GM10248 (cell line): ENCODE measurements at regions not wholly inside any gene's neighbourhood (a gene's known extent, or its start where the extent isn't known, plus 50 kb on each side); places are given as distances from the start of the nearest gene placed in this dataset.

Experiments
- CTCF ChIA-PET: fragments of 300-600 bp; sonication (Branson Sonifier 250); formaldehyde crosslinking; extraction: SDS; loops from one replicate; lab custom pipeline; 2021; ENCODE audit warnings: antibody characterized with exemption; lab: Yijun Ruan, JAX
- POLR2A ChIA-PET: fragments of 350-650 bp; sonication (Branson Sonifier 250); formaldehyde crosslinking; extraction: SDS; loops from one replicate; lab custom pipeline; 2020; ENCODE audit warnings: antibody characterized with exemption; lab: Yijun Ruan, JAX
- DNase-seq: peaks from one replicate; pipeline ENCODE4 v3.0.0; 2012; ENCODE audit errors: extremely low spot score
- TF ChIP-seq, protein P1 (sequence below): IDR thresholded peaks from 2 replicates; pipeline ENCODE4 v1.5.1; 2012; ENCODE audit warnings: mild to moderate bottlenecking, low read depth; ENCODE audit errors: extremely low read depth, missing control alignments, control extremely low read depth

DNA sequence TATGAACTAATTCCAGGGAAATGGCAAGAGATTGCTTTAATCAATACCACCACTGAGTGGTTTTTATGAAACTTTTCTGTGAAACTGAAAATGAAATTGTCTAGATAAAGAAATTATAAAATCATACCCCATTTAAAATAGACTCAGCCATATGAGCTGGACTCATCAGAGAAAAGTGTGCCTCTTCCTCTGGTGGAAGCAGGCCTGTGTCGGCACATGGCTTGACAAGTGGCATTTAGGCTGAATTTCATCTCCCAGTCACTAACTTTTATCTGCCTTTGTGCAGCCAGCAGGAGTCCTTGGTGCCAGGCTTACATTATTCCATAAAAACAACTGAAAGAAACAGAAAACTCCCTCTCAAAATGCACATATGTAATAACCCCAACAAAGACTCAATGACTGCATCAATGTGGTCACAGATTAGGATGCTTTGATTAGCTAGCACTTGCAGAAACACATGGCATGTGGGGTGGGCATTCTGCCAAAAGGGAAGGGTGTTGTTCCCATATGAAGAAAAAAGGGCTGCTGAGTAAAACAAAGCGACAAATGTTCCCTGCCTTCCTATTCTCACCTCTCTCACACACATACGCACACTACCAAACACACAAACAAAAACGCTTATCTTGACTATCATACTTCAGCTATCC, 232.3 kb downstream of the PABPC4L start:
- CTCF ChIA-PET: interaction anchor here (1.0 kb wide), 1 partner anchor 11 kb away, joined by 3 read pairs; no protein-coding TSS in a partner anchor
- POLR2A ChIA-PET: no interaction called here
- no peak for DNase-seq

DNA sequence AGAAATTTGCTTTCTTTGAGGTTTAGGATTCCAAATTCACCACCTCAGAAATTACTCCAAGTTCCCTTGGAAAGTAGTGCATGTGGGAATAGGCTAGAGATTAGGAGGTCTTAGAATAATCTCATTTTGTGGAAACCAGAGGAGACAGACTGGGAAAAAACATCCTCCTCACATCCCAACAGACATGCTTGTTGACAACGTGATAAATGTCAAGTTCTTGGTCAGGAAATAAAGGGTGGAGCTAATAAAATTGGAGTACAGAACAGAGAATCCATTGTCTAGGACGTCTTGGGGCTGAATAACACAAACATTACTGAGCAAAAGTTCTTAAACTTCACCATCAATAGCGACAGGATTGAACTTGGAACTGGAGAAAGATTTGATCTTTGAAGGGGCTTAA, 233.4 kb downstream of the PABPC4L start:
- POLR2A ChIA-PET: no interaction called here

More for the DNA sequence above, 232.3 kb downstream of the PABPC4L start:
- TF ChIP-seq, protein P1, sequence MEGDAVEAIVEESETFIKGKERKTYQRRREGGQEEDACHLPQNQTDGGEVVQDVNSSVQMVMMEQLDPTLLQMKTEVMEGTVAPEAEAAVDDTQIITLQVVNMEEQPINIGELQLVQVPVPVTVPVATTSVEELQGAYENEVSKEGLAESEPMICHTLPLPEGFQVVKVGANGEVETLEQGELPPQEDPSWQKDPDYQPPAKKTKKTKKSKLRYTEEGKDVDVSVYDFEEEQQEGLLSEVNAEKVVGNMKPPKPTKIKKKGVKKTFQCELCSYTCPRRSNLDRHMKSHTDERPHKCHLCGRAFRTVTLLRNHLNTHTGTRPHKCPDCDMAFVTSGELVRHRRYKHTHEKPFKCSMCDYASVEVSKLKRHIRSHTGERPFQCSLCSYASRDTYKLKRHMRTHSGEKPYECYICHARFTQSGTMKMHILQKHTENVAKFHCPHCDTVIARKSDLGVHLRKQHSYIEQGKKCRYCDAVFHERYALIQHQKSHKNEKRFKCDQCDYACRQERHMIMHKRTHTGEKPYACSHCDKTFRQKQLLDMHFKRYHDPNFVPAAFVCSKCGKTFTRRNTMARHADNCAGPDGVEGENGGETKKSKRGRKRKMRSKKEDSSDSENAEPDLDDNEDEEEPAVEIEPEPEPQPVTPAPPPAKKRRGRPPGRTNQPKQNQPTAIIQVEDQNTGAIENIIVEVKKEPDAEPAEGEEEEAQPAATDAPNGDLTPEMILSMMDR: no peak

DNA sequence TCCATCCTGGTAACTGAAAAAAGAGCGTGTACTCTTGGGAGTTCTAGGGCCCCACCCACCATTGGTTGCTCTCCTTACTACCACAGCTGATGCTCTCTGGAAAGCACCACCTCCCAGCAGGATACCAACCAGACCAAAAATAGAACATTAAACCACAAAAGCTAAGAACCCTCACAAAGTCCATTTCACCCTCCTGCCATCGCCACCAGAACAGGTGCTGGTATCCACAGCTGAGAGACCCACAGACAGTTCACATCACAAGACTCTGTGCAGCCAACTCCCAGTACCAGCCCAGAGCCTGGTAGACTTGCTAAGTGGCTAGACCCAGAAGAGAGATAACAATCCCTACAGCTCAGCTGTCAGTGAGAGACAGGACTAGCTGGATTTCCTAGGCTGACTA, 240.6 kb downstream of the PABPC4L start:
- ChIA-PET POLR2A (no interaction called here), CTCF (interaction anchor here (1.6 kb wide), 1 partner anchor 17 kb away, joined by 3 read pairs; no protein-coding TSS in a partner anchor)
- DNase-seq: no peak
- TF ChIP-seq, protein P1: no peak

More for the DNA sequence above, 233.4 kb downstream of the PABPC4L start:
- CTCF ChIA-PET: no interaction called here
- TF ChIP-seq, protein P1: no peak
- no peak for DNase-seq

DNA sequence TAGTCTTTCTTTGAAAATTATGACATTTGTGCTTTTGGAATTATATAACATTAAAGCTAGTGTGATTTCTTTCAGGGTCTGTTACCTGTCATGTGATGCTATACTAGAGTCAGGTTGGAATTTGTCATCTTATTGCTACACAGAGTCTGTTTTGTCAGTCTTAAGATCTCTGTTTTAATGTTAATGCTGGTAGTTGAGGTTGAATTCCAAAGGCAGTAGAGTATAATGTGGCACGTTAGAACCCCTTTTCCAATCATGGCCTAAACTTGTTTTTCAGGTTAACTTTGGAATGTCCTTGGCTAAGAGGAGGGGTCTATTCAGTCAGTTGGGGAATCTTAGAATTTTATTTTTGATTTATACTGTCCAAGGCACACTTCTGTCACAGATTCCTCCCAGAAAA, 258.5 kb downstream of the PABPC4L start:
- POLR2A ChIA-PET: no interaction called here
- no peak for DNase-seq
- CTCF ChIA-PET: interaction anchor here (0.9 kb wide), 1 partner anchor 18 kb away, joined by 3 read pairs; no protein-coding TSS in a partner anchor
- TF ChIP-seq, protein P1: no peak

DNA sequence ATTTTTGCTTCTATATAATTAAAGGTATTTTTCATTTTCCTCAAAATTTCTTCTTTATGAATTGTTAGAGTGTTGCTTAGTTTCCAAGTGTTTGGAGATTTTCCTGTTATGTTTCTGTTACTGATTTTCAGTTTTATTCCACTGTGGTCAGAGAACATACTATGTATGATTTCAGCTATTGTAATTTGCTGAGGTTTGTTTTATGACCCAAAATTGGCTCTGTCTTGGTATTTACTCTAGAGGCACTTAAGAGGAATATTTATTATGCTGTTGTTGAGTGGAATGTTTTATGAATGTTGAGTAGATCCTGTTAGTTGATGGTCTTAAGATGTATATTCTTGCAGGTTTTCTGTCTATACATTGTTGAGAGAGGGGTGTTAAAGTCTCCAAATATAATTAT, 263.5 kb downstream of the PABPC4L start:
- ChIA-PET CTCF (no interaction called here), POLR2A (no interaction called here)
- DNase-seq: no peak
- TF ChIP-seq, protein P1: no peak

DNA sequence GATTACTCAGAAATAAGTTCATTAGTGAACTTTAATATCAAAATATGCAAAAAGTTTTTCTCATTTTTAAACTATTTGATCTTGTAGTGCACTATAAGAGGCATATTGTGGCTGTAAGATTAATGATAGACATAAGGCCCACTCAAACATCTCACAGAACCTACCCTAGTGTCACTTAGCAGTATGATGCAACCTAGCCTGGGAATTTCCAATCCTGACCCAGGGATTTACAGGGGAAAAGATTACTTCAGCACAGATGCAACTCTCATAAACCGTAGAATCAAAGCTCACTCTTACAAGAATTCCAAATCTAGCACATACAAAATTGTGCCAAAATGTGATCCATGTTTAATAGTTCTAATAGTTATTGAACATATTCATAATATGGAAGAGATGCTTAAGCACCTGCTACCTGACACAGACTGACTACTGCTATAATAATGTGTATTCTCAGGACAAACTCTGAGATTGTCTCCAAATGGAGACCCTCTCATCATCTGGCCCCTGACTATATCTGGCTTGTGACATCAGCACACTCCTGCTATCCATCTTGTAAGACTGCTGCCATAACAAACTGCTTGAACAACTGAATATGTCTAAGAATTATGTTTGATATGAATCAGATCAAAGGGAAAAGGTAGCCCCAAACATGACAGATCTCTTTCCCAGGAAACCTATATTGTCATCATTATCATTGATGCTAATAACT, 271.9 kb downstream of the PABPC4L start:
- no peak for DNase-seq
- TF ChIP-seq, protein P1: no peak
- CTCF ChIA-PET: no interaction called here
- POLR2A ChIA-PET: no interaction called here
